WI38 (cell line): ENCODE measurements at regions not wholly inside any gene's neighbourhood (a gene's known extent, or its start where the extent isn't known, plus 50 kb on each side); places are given as distances from the start of the nearest gene placed in this dataset.

ENCODE experiments used
- H3K4me3 ChIP-seq: 2 replicates; pipeline ENCODE4 v1.5.1; 2011; ENCODE audit warnings: low read depth, mild to moderate bottlenecking, control low read depth, low read length
- TF ChIP-seq, protein P1 (sequence below): IDR thresholded peaks from 2 replicates; pipeline ENCODE4 v1.5.1; 2012; ENCODE audit warnings: low read depth, mild to moderate bottlenecking, control low read depth, low read length

GRCh38 chr18:25827228-25827627 is 263.2 kb downstream of the SS18 start:
- TF ChIP-seq, protein P1, sequence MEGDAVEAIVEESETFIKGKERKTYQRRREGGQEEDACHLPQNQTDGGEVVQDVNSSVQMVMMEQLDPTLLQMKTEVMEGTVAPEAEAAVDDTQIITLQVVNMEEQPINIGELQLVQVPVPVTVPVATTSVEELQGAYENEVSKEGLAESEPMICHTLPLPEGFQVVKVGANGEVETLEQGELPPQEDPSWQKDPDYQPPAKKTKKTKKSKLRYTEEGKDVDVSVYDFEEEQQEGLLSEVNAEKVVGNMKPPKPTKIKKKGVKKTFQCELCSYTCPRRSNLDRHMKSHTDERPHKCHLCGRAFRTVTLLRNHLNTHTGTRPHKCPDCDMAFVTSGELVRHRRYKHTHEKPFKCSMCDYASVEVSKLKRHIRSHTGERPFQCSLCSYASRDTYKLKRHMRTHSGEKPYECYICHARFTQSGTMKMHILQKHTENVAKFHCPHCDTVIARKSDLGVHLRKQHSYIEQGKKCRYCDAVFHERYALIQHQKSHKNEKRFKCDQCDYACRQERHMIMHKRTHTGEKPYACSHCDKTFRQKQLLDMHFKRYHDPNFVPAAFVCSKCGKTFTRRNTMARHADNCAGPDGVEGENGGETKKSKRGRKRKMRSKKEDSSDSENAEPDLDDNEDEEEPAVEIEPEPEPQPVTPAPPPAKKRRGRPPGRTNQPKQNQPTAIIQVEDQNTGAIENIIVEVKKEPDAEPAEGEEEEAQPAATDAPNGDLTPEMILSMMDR, result no peak
- no peak overlapping the region for H3K4me3 ChIP-seq

DNA sequence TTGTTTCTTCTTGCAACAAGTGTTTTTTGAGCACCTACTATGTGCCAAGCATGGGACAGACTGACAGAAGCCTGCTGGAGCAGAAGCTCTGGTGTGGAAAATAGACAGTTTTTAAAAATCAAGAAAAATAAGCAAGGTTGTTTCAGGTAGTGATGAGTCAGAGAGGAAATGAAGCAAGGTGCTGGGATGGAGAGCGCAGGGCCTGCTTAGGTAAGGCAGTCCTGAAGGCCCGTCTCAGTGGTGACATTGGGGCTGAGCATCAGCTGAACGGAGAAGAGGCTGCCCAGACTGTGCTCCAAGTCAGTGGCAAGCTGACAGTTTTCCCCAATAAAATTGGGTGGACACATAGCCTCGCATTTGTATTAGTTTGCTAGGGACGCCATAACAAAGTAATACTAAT is 263.6 kb downstream of the SS18 start:
- TF ChIP-seq, protein P1, result no peak
- no peak overlapping the region for H3K4me3 ChIP-seq

- TF ChIP-seq, protein P1, result no peak
- no peak overlapping the region for H3K4me3 ChIP-seq
Measured at GRCh38 chr18:25825979-25826776, 264.2 kb downstream of the SS18 start.

- TF ChIP-seq, protein P1, result no peak
- H3K4me3 ChIP-seq, result no peak overlapping the region
Measured at GRCh38 chr18:25825056-25825455, 265.4 kb downstream of the SS18 start.

- no peak overlapping the region for H3K4me3 ChIP-seq
- TF ChIP-seq, protein P1, result no peak
Measured at GRCh38 chr18:25819746-25820363, 270.6 kb downstream of the SS18 start.

- TF ChIP-seq, protein P1, result no peak
- no peak overlapping the region for H3K4me3 ChIP-seq
Measured at GRCh38 chr18:25818505-25818904, 271.9 kb downstream of the SS18 start.

GRCh38 chr18:25817546-25818237 is 272.7 kb downstream of the SS18 start:
- TF ChIP-seq, protein P1, result no peak
- no peak overlapping the region for H3K4me3 ChIP-seq
